ENCODE measurements at regions not wholly inside any gene's neighbourhood (a gene's known extent, or its start where the extent isn't known, plus 50 kb on each side); places are given as distances from the start of the nearest gene placed in this dataset.
"Not testable (repeated sequence)": the region's sequence is repeated elsewhere in the genome, so short reads cannot be mapped to it uniquely, and the experiment has no call there.

- TF ChIP-seq CTCF (conservative IDR thresholded peaks at IDR 0.05; ENCODE audit: low read depth) = no peak
Measured at GRCh38 chr2:49767316-49767715, 613.0 kb upstream of the FSHR start.

GRCh38 chr2:49755777-49756176 lies 601.5 kb upstream of the FSHR start:
- H3K27ac ChIP-seq = no peak overlapping the region
- ChIA-PET CTCF (no interaction called here), POLR2A (ENCODE audit: low non-redundant PET) (no interaction called here)
- no peak for TF ChIP-seq CTCF (conservative IDR thresholded peaks at IDR 0.05; ENCODE audit: low read depth)
- no peak for DNase-seq (ENCODE audit: low spot score)

More at GRCh38 chr2:49767316-49767715, 613.0 kb upstream of the FSHR start:
- no peak overlapping the region for H3K27ac ChIP-seq
- ChIA-PET CTCF (interaction anchor here (0.7 kb wide), 1 partner anchor 1057 kb away, joined by 3 read pairs; no protein-coding TSS in a partner anchor), POLR2A (ENCODE audit: low non-redundant PET) (no interaction called here)
- DNase-seq (ENCODE audit: low spot score) = no peak

GRCh38 chr2:49754381-49754780 lies 600.1 kb upstream of the FSHR start:
- POLR2A ChIA-PET (ENCODE audit: low non-redundant PET) = no interaction called here
- DNase-seq (ENCODE audit: low spot score) = no peak
- CTCF ChIA-PET = no interaction called here
- H3K27ac ChIP-seq = no peak overlapping the region
- TF ChIP-seq CTCF (conservative IDR thresholded peaks at IDR 0.05; ENCODE audit: low read depth) = no peak

GRCh38 chr2:49753344-49753985 lies 599.1 kb upstream of the FSHR start:
- no peak overlapping the region for H3K27ac ChIP-seq
- TF ChIP-seq CTCF (conservative IDR thresholded peaks at IDR 0.05; ENCODE audit: low read depth) = no peak
- DNase-seq (ENCODE audit: low spot score) = peak; percentile 1
- ChIA-PET POLR2A (ENCODE audit: low non-redundant PET) (no interaction called here), CTCF (interaction anchor here (0.7 kb wide), 1 partner anchor 394 kb away, joined by 3 read pairs; no protein-coding TSS in a partner anchor)

GRCh38 chr2:49737606-49738005 lies 583.3 kb upstream of the FSHR start:
- TF ChIP-seq CTCF (conservative IDR thresholded peaks at IDR 0.05; ENCODE audit: low read depth) = no peak
- no peak for DNase-seq (ENCODE audit: low spot score)
- H3K27ac ChIP-seq = no peak overlapping the region
- CTCF ChIA-PET = interaction anchor here (0.5 kb wide), 1 partner anchor 531 kb away, joined by 3 read pairs; no protein-coding TSS in a partner anchor
- POLR2A ChIA-PET (ENCODE audit: low non-redundant PET) = no interaction called here

GRCh38 chr2:49732924-49733323 lies 578.6 kb upstream of the FSHR start:
- CTCF ChIA-PET; DNase-seq (ENCODE audit: low spot score); H3K27ac ChIP-seq; POLR2A ChIA-PET (ENCODE audit: low non-redundant PET): not testable (repeated sequence)

- no peak for TF ChIP-seq CTCF (conservative IDR thresholded peaks at IDR 0.05; ENCODE audit: low read depth)
- no peak overlapping the region for H3K27ac ChIP-seq
- ChIA-PET POLR2A (ENCODE audit: low non-redundant PET) (no interaction called here), CTCF (no interaction called here)
- no peak for DNase-seq (ENCODE audit: low spot score)
Measured at GRCh38 chr2:49719241-49719640, 564.9 kb upstream of the FSHR start.
